K562 (cell line): ENCODE measurements at regions not wholly inside any gene's neighbourhood (a gene's known extent, or its start where the extent isn't known, plus 50 kb on each side); places are given as distances from the start of the nearest gene placed in this dataset.
A peak's percentile ranks its signal among the peaks of the same experiment; 100 is the strongest.

Experiments used
- ATAC-seq: fragments of 200-7000 bp; cut with Tn5 transposase; 3 replicates; pipeline ENCODE4 v1.9.1; 2020; ENCODE audit warnings: moderate library complexity
- BruUV-seq: library from RNA; stranded (reverse); fragments of 400-500 nt; replicated peaks from 2 replicates; lab custom pipeline; 2021; lab: Mats Ljungman, UMichigan
- CTCF ChIA-PET: fragments of 300-600 bp; formaldehyde crosslinking; extraction: SDS; loops from one replicate; lab custom pipeline; 2021; ENCODE audit warnings: low intra/inter-chr PET ratio; lab: Yijun Ruan, JAX
- POLR2A ChIA-PET: fragments of 300-600, 350-650 bp; sonication (Branson Sonifier 250); formaldehyde crosslinking; extraction: SDS; loops from one replicate; lab custom pipeline; 2021; ENCODE audit warnings: antibody characterized with exemption, inconsistent platforms; lab: Yijun Ruan, JAX
- DNase-seq, 4 experiments: peaks; one replicate each; pipeline versions ENCODE4 v3.0.0 to v3.0.0-alpha.2; 2011 to 2018; ENCODE audit warnings: low spot score in 3 of 4, mixed read lengths in 3 of 4; ENCODE audit errors: extremely low read depth in 1 of 4
- FAIRE-seq: peaks from 2 replicates; lab custom pipeline; 2011; peaks lifted over from hg19 to GRCh38; lab: Jason Lieb, UNC
- H2AFZ ChIP-seq: 2 replicates; pipeline ENCODE4 v1.6.0; 2011; ENCODE audit warnings: low read depth, low read length, control low read depth, inconsistent platforms
- H3K27ac ChIP-seq: fragments of 200-600 bp; 3 replicates; pipeline ENCODE4 v1.8.0; 2011; ENCODE audit warnings: low read depth, mild to moderate bottlenecking, control low read depth, inconsistent platforms, low read length, moderate library complexity, mixed read lengths; ENCODE audit errors: extremely low read depth
- H3K27me3 ChIP-seq, 2 experiments: fragments of 300-600 bp in 1 of 2; 2 replicates in 1 of 2; 3 replicates in 1 of 2; pipeline versions ENCODE4 v1.6.0 to v1.8.0; 2011; ENCODE audit warnings: inconsistent platforms in 2 of 2, low read length in 2 of 2, mild to moderate bottlenecking in 1 of 2, mixed read lengths in 1 of 2, moderate library complexity in 1 of 2; ENCODE audit not compliant: control insufficient read depth in 2 of 2, insufficient read depth in 2 of 2
- H3K36me3 ChIP-seq: fragments of 300-600 bp; 3 replicates; pipeline ENCODE4 v1.8.0; 2011; ENCODE audit warnings: mild to moderate bottlenecking, low read length, inconsistent platforms; ENCODE audit not compliant: control insufficient read depth, insufficient read depth
- H3K4me1 ChIP-seq, 2 experiments: fragments of 200-600 bp in 1 of 2; replicated peaks in 1 of 2; 2 replicates in 1 of 2; 3 replicates in 1 of 2; pipeline versions ENCODE4 v1.5.1 to v1.8.0; 2011; ENCODE audit warnings: inconsistent platforms in 2 of 2, low read length in 2 of 2, mild to moderate bottlenecking in 1 of 2, mixed read lengths in 1 of 2, moderate library complexity in 1 of 2; ENCODE audit not compliant: control insufficient read depth in 2 of 2, insufficient read depth in 2 of 2
- H3K4me2 ChIP-seq: 2 replicates; pipeline ENCODE4 v1.6.1; 2011; ENCODE audit warnings: low read length, control low read depth, inconsistent platforms, mixed read lengths; ENCODE audit not compliant: insufficient read depth
- H3K4me3 ChIP-seq: fragments of 200-600 bp; sonication (generic), shearing (Covaris generic); 2 replicates; pipeline ENCODE4 v1.5.1; 2016; ENCODE audit warnings: control low read depth, inconsistent platforms
- H3K79me2 ChIP-seq: fragments of 200-600 bp; 3 replicates; pipeline ENCODE4 v1.8.0; 2011; ENCODE audit warnings: low read length, inconsistent platforms; ENCODE audit not compliant: control insufficient read depth, insufficient read depth
- H3K9ac ChIP-seq, 2 experiments: 2 replicates each; pipeline versions ENCODE4 v1.6.0 to v1.6.1; 2011; ENCODE audit warnings: low read depth in 2 of 2, low read length in 2 of 2, control low read depth in 1 of 2, inconsistent platforms in 1 of 2, mild to moderate bottlenecking in 1 of 2, mixed read lengths in 1 of 2; ENCODE audit not compliant: insufficient read depth in 1 of 2
- H3K9me1 ChIP-seq: one replicate; pipeline ENCODE4 v1.6.0; 2011; ENCODE audit warnings: inconsistent platforms, mild to moderate bottlenecking, low read length, moderate library complexity; ENCODE audit not compliant: control insufficient read depth, insufficient read depth
- H3K9me3 ChIP-seq: replicated peaks from 2 replicates; pipeline ENCODE4 v1.5.1; 2011; ENCODE audit warnings: low read depth, low read length, inconsistent platforms; ENCODE audit not compliant: control insufficient read depth, insufficient read depth
- H4K20me1 ChIP-seq: replicated peaks from 2 replicates; pipeline ENCODE4 v1.6.1; 2011; ENCODE audit warnings: low read length, inconsistent platforms, mixed read lengths; ENCODE audit not compliant: control insufficient read depth, insufficient read depth
- ARNT ChIP-seq, 2 experiments: fragments of 450-650 bp; IDR thresholded peaks; 2 replicates each; pipeline ENCODE4 v1.6.1; 2016; ENCODE audit warnings: mild to moderate bottlenecking in 1 of 2
- BACH1 ChIP-seq: fragments of 200-800 bp; sonication (Bioruptor generic); IDR thresholded peaks from 2 replicates; pipeline ENCODE4 v1.6.1; 2016; ENCODE audit warnings: missing genetic modification characterization, missing compliant biosample characterization
- CBFA2T3 ChIP-seq: fragments of 450-650 bp; IDR thresholded peaks from 2 replicates; pipeline ENCODE4 v1.6.1; 2017
- CBX2 ChIP-seq: fragments of 200-600 bp; sonication (generic); IDR thresholded peaks from one replicate; pipeline ENCODE4 v1.6.1; 2012; ENCODE audit warnings: mild to moderate bottlenecking, low read length, inconsistent platforms; ENCODE audit not compliant: insufficient read depth, poor library complexity, severe bottlenecking
- CHD2 ChIP-seq: IDR thresholded peaks from 2 replicates; pipeline ENCODE4 v1.6.1; 2011; ENCODE audit warnings: low read depth, low read length
- DLX4 ChIP-seq: fragments of 250-450 bp; sonication (Bioruptor Pico); IDR thresholded peaks from 2 replicates; pipeline ENCODE4 v1.6.1; 2021; ENCODE audit warnings: mild to moderate bottlenecking
- FOXM1 ChIP-seq, 2 experiments: fragments of 450-650 bp in 1 of 2; sonication (generic) in 1 of 2; formaldehyde crosslinking in 1 of 2; IDR thresholded peaks; 2 replicates each; pipeline versions ENCODE4 v1.6.1 to v1.9.0; 2017 to 2022; ENCODE audit warnings: low read depth in 2 of 2, mild to moderate bottlenecking in 2 of 2, missing genetic modification reagents in 1 of 2, moderate library complexity in 1 of 2
- HMG20A ChIP-seq: fragments of 450-650 bp; formaldehyde crosslinking; conservative IDR thresholded peaks from 2 replicates; pipeline ENCODE4 v1.4.0; 2020; ENCODE audit warnings: mild to moderate bottlenecking, mixed read lengths
- ID3 ChIP-seq, 2 experiments: fragments of 250-450 bp in 1 of 2; fragments of 450-650 bp in 1 of 2; sonication (Bioruptor Pico) in 1 of 2; IDR thresholded peaks; 2 replicates each; pipeline versions ENCODE4 v1.6.1 to v1.8.0; 2016 to 2021; ENCODE audit warnings: mild to moderate bottlenecking in 2 of 2, moderate library complexity in 2 of 2, missing compliant biosample characterization in 1 of 2, missing genetic modification characterization in 1 of 2
- MAFF ChIP-seq: IDR thresholded peaks from 2 replicates; pipeline ENCODE4 v1.6.1; 2012; ENCODE audit warnings: low read length, improper control_type of control experiment
- MCM7 ChIP-seq, 2 experiments: fragments of 450-650 bp; IDR thresholded peaks; 2 replicates each; pipeline ENCODE4 v1.6.1; 2016 to 2018
- NFE2L1 ChIP-seq: fragments of 450-650 bp; IDR thresholded peaks from 2 replicates; pipeline ENCODE4 v1.6.1; 2016; ENCODE audit warnings: missing genetic modification characterization, low read depth, mild to moderate bottlenecking, missing compliant biosample characterization, moderate library complexity, borderline replicate concordance
- SMARCA5 ChIP-seq: fragments of 450-650 bp; IDR thresholded peaks from 2 replicates; pipeline ENCODE4 v1.6.1; 2016
- SNAPC5 ChIP-seq: fragments of 250-450 bp; sonication (Bioruptor Pico); IDR thresholded peaks from 2 replicates; pipeline ENCODE4 v1.8.0; 2021; ENCODE audit warnings: moderate library complexity, mild to moderate bottlenecking, inconsistent platforms
- YBX1 ChIP-seq: fragments of 450-650 bp; IDR thresholded peaks from 2 replicates; pipeline ENCODE4 v1.7.1; 2016; ENCODE audit warnings: mild to moderate bottlenecking
- ZBTB9 ChIP-seq: fragments of 450-650 bp; formaldehyde crosslinking; IDR thresholded peaks from 2 replicates; pipeline ENCODE4 v1.4.0; 2020; ENCODE audit warnings: mild to moderate bottlenecking, moderate library complexity
- ZNF316 ChIP-seq: fragments of 450-650 bp; IDR thresholded peaks from 2 replicates; pipeline ENCODE4 v1.6.1; 2016
- ZNF507 ChIP-seq: conservative IDR thresholded peaks from 2 replicates; pipeline ENCODE4 v1.6.1; 2017; ENCODE audit warnings: missing genetic modification characterization, missing compliant biosample characterization
- ZNF512 ChIP-seq: IDR thresholded peaks from 2 replicates; pipeline ENCODE4 v1.6.1; 2016; ENCODE audit warnings: missing genetic modification characterization, missing compliant biosample characterization
- ZNF778 ChIP-seq: fragments of 450-650 bp; formaldehyde crosslinking; IDR thresholded peaks from 2 replicates; pipeline ENCODE4 v1.4.0; 2020; ENCODE audit warnings: mild to moderate bottlenecking, moderate library complexity
- WGBS: fragments of 100-300 bp; shearing (Covaris generic); methylation state at CpG from one replicate; pipeline ENCODE4 v1.1.6; 2016; ENCODE audit warnings: low coverage, mixed read lengths; ENCODE audit not compliant: insufficient coverage; ENCODE audit errors: missing lambda C conversion rate; 5-methylcytosine and 5-hydroxymethylcytosine counted together
- in situ Hi-C: fragments of 300-500 bp; cut with MboI; formaldehyde crosslinking; loops from 4 replicates; pipeline ENCODE4 v1.15.0; 2018; ENCODE audit warnings: inconsistent platforms, mixed read lengths
- intact Hi-C: fragments of 100-400 bp; cut with micrococcal nuclease; formaldehyde crosslinking; loops from 2 replicates; pipeline ENCODE4 v1.14.2; 2022

- POLR2A ChIA-PET: interaction anchor here (0.7 to 2.3 kb wide), 5 partner anchors 9 to 39 kb away, joined by 3 to 9 read pairs (median 4); no protein-coding TSS in a partner anchor
- whole genome bisulfite sequencing: 0% methylated on average over 1 of the region's 1 CpG
- in situ Hi-C loops (no loop called here), intact Hi-C loops (no loop called here)
- Histone ChIP-seq H3K4me3 (no peak overlapping the region), H3K36me3 (no peaks in the 10 kb centered on the region), H4K20me1 (no peaks in the 10 kb centered on the region), H3K4me2 (peak overlapping the region; percentile 23; the same call in 1 of the 2 replicates), H3K4me1 (peaks cover 8 to 32% of the 10 kb centered on the region in 2 experiments; a peak in 3 of 5 replicates), H2AFZ (peak overlapping the region; percentile 30), H3K9ac (no peak overlapping the region; a peak in 1 of 4 replicates), H3K9me3 (no peaks in the 10 kb centered on the region), H3K27me3 (no peaks in the 10 kb centered on the region), H3K79me2 (no peaks in the 10 kb centered on the region), H3K27ac (peak overlapping the region; percentile 16; the same call in 1 of the 3 replicates), H3K9me1 (no peaks in the 10 kb centered on the region)
- CTCF ChIA-PET: no interaction called here
- peak; percentile 76 for ATAC-seq
- no TSS peak for BruUV-seq
- DNase-seq: peak; percentile 33 to 78 (median 54)
- FAIRE-seq: peak; percentile 61
- TF ChIP-seq ZBTB9 (CRISPR knock-in tag): peak; percentile 58; the same call in 1 of the 2 replicates
- TF ChIP-seq ID3 (CRISPR knock-in tag; IDR thresholded peaks at IDR 0.05): no peak
- TF ChIP-seq ID3 (tag; IDR thresholded peaks at IDR 0.05): no peak
- TF ChIP-seq MCM7 (IDR thresholded peaks at IDR 0.05): no peak
- TF ChIP-seq NFE2L1 (tag): peak; percentile 81
- TF ChIP-seq CHD2: no peak
- TF ChIP-seq YBX1: no peak
- no peak for TF ChIP-seq SNAPC5 (CRISPR knock-in tag)
- TF ChIP-seq FOXM1 (IDR thresholded peaks at IDR 0.05; ENCODE audit: low read depth): peak; percentile 71
- no peak for TF ChIP-seq FOXM1 (CRISPR knock-in tag; IDR thresholded peaks at IDR 0.05; ENCODE audit: low read depth)
- TF ChIP-seq MAFF: peak; percentile 87
- peak; percentile 86 for TF ChIP-seq BACH1 (tag)
- TF ChIP-seq CBFA2T3: 0 out of 2 replicates have a peak, but pooled peaks have one; percentile 17
- peak; percentile 92 for TF ChIP-seq ZNF316
- no peak for TF ChIP-seq HMG20A (CRISPR knock-in tag)
- no peak for TF ChIP-seq DLX4
- no peak for TF ChIP-seq CBX2
- TF ChIP-seq SMARCA5: peak; percentile 62; the same call in 1 of the 2 replicates
- TF ChIP-seq ZNF507 (tag): no peak
- no peak for TF ChIP-seq ARNT (IDR thresholded peaks at IDR 0.05)
- TF ChIP-seq ZNF512 (tag): no peak
- TF ChIP-seq ZNF778 (CRISPR knock-in tag): no peak
Observed at GRCh38 chr3:143207338-143207961, 87.9 kb downstream of the CHST2 start.
